DMS53 (cell line): ENCODE measurements at regions not wholly inside any gene's neighbourhood (a gene's known extent, or its start where the extent isn't known, plus 50 kb on each side); places are given as distances from the start of the nearest gene placed in this dataset.
A peak's percentile ranks its signal among the peaks of the same experiment; 100 is the strongest.
"Not testable (repeated sequence)": the region's sequence is repeated elsewhere in the genome, so short reads cannot be mapped to it uniquely, and the experiment has no call there.

Source experiments
- DNase-seq: peaks from one replicate; lab custom pipeline; 2025; lab: John Stamatoyannopoulos, UW

GRCh38 chr2:192628017-192628416, 433.3 kb upstream of the TMEFF2 start:
- DNase-seq: no peak

GRCh38 chr2:192615105-192615504, 420.4 kb upstream of the TMEFF2 start:
- no peak for DNase-seq

DNA sequence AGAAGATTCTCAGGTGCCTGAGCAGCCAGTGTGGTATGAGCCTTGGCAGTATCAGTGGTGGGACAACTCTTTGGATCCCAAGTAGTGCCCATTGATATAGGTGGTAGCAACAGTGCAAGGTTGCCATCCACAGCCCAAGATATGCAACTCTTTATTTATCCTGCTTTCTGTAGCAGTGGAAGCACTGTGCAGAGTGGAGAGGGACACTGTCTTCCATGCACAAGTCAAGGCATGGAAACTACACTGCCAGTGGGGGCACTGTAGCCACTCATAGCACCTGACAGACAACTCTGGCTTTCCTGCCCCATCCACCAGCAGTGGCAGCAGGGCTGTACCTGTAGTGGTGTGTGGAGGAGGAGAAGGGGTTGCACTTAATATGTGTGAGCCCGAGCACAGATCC, 409.6 kb upstream of the TMEFF2 start:
- peak; percentile 37 for DNase-seq

GRCh38 chr2:192598649-192599048, 403.9 kb upstream of the TMEFF2 start:
- DNase-seq: not testable (repeated sequence)

GRCh38 chr2:192593561-192593960, 398.8 kb upstream of the TMEFF2 start:
- DNase-seq: no peak

DNA sequence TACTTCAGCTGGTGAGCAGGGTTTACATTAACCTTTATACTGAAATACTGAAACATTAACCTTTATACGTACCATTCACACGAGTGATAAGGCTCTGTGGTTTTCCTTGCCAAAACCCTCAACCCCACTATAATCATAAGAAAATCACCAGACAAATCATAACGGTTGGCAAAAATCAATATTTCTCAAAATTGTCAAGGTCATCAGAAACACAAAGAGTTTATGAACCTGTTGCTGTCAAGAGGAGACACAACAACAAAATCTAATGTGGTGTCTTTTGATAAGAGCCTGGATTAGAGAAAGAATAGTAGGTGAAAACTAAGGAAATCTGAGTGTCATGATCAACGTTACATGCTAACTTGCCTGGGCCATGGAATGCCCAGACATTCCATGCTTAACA, 396.9 kb upstream of the TMEFF2 start:
- no peak for DNase-seq

DNA sequence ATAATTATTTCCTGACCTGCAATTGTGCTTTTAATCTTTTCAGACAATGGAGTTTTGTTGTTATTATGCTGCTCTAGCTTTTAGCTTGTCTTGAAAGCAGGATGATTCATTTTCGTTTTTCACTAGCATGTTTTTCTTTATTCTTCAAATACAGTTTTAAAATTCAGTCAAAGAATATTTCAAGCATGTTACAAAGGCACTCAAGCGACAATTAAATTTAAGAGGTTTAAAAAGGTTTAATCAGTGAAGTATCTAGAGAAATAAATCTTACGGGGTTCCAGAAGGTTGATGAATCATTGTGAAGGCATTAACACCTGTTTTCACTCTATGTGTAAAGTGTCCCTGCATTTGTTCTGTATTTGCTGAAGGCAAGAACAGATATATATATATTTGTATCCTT, 390.7 kb upstream of the TMEFF2 start:
- no peak for DNase-seq

DNA sequence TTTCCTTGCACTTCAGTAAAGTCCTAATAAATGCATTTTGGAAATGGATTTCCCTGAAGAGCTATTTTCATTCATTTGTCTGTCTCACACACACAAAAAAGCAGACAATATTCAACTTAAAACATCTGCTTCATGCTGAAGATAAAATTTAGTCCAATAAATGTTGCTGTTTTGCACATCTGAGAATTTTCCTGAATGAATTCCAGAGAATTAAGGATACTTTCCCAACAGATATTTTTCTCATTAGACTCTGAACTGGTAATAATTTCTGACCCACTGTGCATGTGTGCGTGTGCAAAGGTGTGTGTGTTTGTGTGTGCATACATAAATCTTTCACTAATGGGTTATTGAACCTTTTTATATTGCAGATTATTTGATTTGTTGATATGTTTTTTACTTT, 390.2 kb upstream of the TMEFF2 start:
- no peak for DNase-seq

DNA sequence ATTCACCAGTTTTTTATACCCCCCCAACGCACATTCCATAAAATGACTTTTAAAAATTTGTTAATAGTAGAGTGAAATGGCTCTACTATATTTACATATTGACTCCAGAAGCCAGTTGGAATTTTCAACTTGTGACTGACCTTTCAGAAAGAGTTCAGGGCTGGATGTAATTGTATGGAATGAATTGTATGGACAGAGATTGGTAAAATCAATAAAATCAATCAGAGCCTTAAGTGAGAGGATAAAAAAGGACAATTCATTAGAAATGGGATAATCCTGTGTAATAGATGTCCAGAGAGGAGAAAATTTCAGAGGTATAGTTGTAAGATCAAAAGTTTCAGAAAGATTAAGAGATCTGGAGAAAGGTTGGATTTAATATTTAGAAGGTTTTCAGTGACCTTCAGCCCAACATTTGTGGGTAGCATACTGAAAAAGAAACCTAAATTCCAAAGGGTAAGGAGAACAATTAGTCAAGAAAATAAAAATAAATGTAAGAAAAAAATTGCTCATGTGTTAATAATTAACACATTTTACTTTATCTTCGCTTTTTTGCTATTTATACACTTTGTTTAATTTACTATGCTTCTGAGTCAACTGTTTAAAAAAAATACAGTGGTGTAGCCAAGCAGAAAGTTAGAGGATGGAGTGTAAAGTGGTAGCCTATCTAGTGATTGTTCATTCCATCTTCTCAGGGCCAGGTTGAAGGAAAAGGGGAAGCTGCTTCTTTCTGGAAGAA, 385.4 kb upstream of the TMEFF2 start:
- DNase-seq: no peak

GRCh38 chr2:192578780-192579179, 384.0 kb upstream of the TMEFF2 start:
- no peak for DNase-seq

GRCh38 chr2:192577706-192578105, 383.0 kb upstream of the TMEFF2 start:
- DNase-seq: no peak

DNA sequence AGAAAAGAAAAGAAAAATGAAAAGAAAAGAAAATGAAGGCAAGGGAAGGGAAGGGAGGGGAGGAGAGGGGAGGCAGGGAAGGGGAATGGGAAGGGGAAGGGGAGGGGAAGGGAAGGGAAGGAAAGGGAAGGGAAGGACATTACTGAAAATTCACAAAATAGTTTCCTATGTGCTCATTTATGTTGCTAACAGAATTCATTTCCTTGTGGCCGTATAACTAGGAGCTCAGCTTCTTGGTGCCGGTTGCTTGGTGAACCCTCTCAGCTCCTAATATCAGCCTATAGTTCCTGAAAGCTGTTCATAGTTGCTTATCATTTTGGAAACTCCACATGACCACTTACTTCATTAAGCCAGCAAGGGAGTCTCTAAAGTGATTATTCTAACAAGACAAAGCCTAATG, 379.8 kb upstream of the TMEFF2 start:
- no peak for DNase-seq

GRCh38 chr2:192571636-192572035, 376.9 kb upstream of the TMEFF2 start:
- DNase-seq: no peak

- no peak for DNase-seq
Observed at GRCh38 chr2:192570788-192571187, 376.1 kb upstream of the TMEFF2 start.

DNA sequence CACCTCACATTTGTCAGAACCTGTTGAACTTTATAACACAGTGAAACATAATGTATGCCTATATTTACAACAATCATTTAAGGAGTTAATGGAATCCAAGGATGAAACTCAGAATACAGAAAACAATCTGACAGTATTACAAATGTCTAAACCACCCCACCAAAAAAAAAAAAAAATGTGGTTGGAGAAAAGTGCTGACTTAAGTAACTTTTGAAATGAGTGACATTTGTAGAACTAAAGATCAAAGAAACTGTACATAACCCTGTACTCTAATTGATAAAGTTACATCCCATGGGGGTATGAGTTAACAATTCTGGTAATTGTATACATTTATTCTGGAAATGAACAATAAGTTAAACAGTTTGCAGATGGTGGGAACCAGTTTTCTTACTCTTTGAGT, 372.1 kb upstream of the TMEFF2 start:
- no peak for DNase-seq

- DNase-seq: no peak
Observed at GRCh38 chr2:192560326-192560725, 365.6 kb upstream of the TMEFF2 start.

- no peak for DNase-seq
Observed at GRCh38 chr2:192559587-192559986, 364.9 kb upstream of the TMEFF2 start.

GRCh38 chr2:192558637-192559036, 363.9 kb upstream of the TMEFF2 start:
- DNase-seq: no peak

DNA sequence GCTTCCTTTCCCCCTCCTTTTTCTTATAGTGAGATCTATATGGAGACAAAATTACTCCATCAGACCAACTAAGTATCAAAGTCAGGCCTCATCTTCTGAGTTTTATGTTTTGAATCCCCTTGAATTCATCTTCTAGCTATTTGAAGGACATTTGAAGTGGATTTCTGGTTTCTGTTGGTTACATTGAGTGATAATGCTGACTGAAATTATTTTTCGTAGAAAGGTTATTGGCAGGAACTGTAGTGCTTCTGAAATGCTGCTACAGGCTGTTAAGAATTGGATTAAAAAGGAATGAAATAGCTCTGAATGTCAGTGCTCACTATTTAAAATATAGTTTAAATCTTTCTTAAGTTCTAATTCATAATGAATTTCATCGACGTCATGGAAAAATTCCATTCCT, 361.0 kb upstream of the TMEFF2 start:
- DNase-seq: no peak

- no peak for DNase-seq
Observed at GRCh38 chr2:192551760-192552159, 357.0 kb upstream of the TMEFF2 start.

DNA sequence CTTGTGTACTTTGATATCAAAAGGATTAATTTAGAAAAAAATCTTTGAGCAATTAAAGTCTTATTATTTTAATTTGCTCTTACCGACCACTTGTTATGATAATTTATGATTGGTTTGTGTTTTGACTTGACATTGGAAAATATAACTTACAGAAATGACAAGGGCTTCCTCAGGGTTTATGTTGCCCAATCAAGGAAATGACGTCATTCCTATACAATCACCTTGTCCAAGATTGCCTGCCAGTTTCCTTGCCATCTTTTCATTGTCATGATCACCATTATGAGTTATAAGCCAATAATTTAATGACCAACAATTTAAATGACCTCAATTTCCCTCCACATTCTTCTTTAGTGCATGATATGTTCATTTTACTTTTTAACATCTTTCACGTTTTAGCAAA, 351.8 kb upstream of the TMEFF2 start:
- no peak for DNase-seq

GRCh38 chr2:192544371-192544955, 349.7 kb upstream of the TMEFF2 start:
- no peak for DNase-seq

DNA sequence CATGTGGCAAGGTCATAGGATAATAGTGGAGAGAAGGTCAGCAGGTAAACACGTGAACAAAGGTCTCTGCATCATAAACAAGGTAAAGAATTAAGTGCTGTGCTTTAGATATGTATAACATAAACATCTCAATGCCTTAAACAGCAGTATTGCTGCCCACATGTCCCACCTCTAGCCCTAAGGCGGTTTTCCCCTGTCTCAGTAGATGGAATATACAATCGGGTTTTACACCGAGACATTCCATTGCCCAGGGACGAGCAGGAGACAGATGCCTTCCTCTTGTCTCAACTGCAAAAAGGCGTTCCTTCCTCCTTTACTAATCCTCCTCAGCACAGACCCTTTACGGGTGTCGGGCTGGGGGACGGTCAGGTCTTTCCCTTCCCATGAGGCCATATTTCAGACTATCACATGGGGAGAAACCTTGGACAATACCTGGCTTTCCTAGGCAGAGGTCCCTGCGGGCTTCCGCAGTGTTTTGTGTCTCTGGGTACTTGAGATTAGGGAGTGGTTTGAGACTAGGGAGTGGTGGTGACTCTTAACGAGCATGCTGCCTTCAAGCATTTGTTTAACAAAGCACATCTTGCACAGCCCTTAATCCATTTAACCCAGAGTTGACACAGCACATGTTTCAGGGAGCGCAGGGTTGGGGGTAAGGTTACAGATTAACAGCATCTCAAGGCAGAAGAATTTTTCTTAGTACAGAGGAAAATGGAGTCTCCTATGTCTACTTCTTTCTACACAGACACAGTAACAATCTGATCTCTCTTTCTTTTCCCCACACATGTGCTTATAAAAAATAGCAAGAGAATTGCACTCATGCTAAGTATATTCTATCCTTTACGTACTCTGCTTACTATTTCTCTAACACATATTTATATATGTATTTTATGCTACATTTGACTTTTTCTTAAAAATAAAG, 347.7 kb upstream of the TMEFF2 start:
- peak; percentile 7 for DNase-seq
